ENCODE measurements at regions not wholly inside any gene's neighbourhood (a gene's known extent, or its start where the extent isn't known, plus 50 kb on each side); places are given as distances from the start of the nearest gene placed in this dataset.
A peak's percentile ranks its signal among the peaks of the same experiment; 100 is the strongest.

- TF ChIP-seq, protein P1, sequence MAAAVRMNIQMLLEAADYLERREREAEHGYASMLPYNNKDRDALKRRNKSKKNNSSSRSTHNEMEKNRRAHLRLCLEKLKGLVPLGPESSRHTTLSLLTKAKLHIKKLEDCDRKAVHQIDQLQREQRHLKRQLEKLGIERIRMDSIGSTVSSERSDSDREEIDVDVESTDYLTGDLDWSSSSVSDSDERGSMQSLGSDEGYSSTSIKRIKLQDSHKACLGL (CRISPR knock-in tag; IDR thresholded peaks at IDR 0.05; ENCODE audit: borderline replicate concordance, poor library complexity, severe bottlenecking) = no peak
Observed at GRCh38 chr7:112648781-112649180, 141.4 kb downstream of the TMEM168 start (continued).

DNA sequence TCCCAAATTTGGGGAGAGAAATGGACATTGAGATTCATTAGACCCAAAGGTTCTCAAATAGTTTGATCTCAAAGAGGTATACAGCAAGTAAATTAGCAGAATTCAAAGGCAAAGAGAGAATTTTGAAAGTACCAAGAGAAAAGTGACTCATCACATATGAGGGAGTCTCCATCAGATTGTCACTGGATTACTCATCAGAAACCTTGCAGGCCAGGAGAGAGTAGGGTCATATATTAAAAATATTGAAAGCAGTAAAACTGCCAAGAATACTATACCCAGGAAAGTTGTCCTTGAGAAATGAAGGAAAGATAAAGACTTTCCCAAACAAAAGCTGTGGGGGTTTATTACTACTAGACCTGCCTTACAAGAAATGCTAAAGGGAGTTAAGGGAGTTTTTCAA lies 140.6 kb downstream of the TMEM168 start:
- no TSS peak for BruUV-seq (replicated peaks)
- DNase-seq (ENCODE audit: extremely low read depth in 1 of 4, low spot score in 3 of 4) (no peak), FAIRE-seq (no peak), ATAC-seq (no peak)
- POLR2A ChIA-PET = no interaction called here
- H3K9me1 ChIP-seq (ENCODE audit: control insufficient read depth, insufficient read depth, low read length) = no peaks in the 10 kb centered on the region
- CTCF ChIA-PET (ENCODE audit: low intra/inter-chr PET ratio) = interaction anchor here (0.6 kb wide), 1 partner anchor 100 kb away, joined by 3 read pairs; no protein-coding TSS in a partner anchor
- H3K4me3 ChIP-seq = no peak overlapping the region
- H3K27ac ChIP-seq (ENCODE audit: extremely low read depth, low read depth, low read length) = no peak overlapping the region
- no peak overlapping the region for H3K9ac ChIP-seq (ENCODE audit: insufficient read depth in 1 of 2, low read depth in 2 of 2, low read length in 2 of 2)
- H3K4me2 ChIP-seq (ENCODE audit: insufficient read depth, low read length) = no peak overlapping the region
- no peaks in the 10 kb centered on the region for H3K4me1 ChIP-seq (replicated peaks in 1 of 2; ENCODE audit: control insufficient read depth in 2 of 2, insufficient read depth in 2 of 2, low read length in 2 of 2)
- no peaks in the 10 kb centered on the region for H4K20me1 ChIP-seq (replicated peaks; ENCODE audit: control insufficient read depth, insufficient read depth, low read length)
- no peaks in the 10 kb centered on the region for H3K79me2 ChIP-seq (ENCODE audit: control insufficient read depth, insufficient read depth, low read length)
- in situ Hi-C loops (cut with MboI) (no loop called here), intact Hi-C loops (cut with micrococcal nuclease) (no loop called here)
- no peaks in the 10 kb centered on the region; a peak in 1 of 5 replicates for H3K27me3 ChIP-seq (ENCODE audit: control insufficient read depth in 2 of 2, insufficient read depth in 2 of 2, low read length in 2 of 2)
- no peaks in the 10 kb centered on the region for H3K9me3 ChIP-seq (replicated peaks; ENCODE audit: control insufficient read depth, insufficient read depth, low read depth, low read length)
- H3K36me3 ChIP-seq (ENCODE audit: control insufficient read depth, insufficient read depth, low read length) = no peaks in the 10 kb centered on the region
- no peak overlapping the region for H2AFZ ChIP-seq (ENCODE audit: low read depth, low read length)
- TF ChIP-seq ZNF316 (IDR thresholded peaks at IDR 0.05) (peak; percentile 50), MEIS2 (IDR thresholded peaks at IDR 0.05; ENCODE audit: partially characterized antibody) (peak; percentile 26), BACH1 (tag; IDR thresholded peaks at IDR 0.05) (0 out of 2 replicates have a peak, but pooled peaks have one; percentile 46), HDGF (IDR thresholded peaks at IDR 0.05) (no peak), XRCC3 (IDR thresholded peaks at IDR 0.05) (no peak), RAD21 (CRISPR knock-in tag; conservative IDR thresholded peaks at IDR 0.05 in 1 of 2, IDR thresholded peaks at IDR 0.05 in 1 of 2) (no peak), JUNB (CRISPR knock-in tag; conservative IDR thresholded peaks at IDR 0.05) (0 out of 2 replicates have a peak, but pooled peaks have one; percentile 51), RBM22 (IDR thresholded peaks at IDR 0.05; ENCODE audit: low read depth, low read length, poor library complexity, severe bottlenecking) (no peak), MAFG (tag; conservative IDR thresholded peaks at IDR 0.05) (0 out of 2 replicates have a peak, but pooled peaks have one; percentile 21), ZNF584 (CRISPR knock-in tag; IDR thresholded peaks at IDR 0.05; ENCODE audit: low read depth) (no peak), JUND (IDR thresholded peaks at IDR 0.05; ENCODE audit: borderline replicate concordance, low read depth, low read length) (peak; percentile 61; the same call in 1 of the 2 replicates), JUND (tag; IDR thresholded peaks at IDR 0.05; ENCODE audit: borderline replicate concordance, low read depth, low read length) (peak; percentile 70; the same call in 1 of the 3 replicates)
- TF ChIP-seq, protein P2, sequence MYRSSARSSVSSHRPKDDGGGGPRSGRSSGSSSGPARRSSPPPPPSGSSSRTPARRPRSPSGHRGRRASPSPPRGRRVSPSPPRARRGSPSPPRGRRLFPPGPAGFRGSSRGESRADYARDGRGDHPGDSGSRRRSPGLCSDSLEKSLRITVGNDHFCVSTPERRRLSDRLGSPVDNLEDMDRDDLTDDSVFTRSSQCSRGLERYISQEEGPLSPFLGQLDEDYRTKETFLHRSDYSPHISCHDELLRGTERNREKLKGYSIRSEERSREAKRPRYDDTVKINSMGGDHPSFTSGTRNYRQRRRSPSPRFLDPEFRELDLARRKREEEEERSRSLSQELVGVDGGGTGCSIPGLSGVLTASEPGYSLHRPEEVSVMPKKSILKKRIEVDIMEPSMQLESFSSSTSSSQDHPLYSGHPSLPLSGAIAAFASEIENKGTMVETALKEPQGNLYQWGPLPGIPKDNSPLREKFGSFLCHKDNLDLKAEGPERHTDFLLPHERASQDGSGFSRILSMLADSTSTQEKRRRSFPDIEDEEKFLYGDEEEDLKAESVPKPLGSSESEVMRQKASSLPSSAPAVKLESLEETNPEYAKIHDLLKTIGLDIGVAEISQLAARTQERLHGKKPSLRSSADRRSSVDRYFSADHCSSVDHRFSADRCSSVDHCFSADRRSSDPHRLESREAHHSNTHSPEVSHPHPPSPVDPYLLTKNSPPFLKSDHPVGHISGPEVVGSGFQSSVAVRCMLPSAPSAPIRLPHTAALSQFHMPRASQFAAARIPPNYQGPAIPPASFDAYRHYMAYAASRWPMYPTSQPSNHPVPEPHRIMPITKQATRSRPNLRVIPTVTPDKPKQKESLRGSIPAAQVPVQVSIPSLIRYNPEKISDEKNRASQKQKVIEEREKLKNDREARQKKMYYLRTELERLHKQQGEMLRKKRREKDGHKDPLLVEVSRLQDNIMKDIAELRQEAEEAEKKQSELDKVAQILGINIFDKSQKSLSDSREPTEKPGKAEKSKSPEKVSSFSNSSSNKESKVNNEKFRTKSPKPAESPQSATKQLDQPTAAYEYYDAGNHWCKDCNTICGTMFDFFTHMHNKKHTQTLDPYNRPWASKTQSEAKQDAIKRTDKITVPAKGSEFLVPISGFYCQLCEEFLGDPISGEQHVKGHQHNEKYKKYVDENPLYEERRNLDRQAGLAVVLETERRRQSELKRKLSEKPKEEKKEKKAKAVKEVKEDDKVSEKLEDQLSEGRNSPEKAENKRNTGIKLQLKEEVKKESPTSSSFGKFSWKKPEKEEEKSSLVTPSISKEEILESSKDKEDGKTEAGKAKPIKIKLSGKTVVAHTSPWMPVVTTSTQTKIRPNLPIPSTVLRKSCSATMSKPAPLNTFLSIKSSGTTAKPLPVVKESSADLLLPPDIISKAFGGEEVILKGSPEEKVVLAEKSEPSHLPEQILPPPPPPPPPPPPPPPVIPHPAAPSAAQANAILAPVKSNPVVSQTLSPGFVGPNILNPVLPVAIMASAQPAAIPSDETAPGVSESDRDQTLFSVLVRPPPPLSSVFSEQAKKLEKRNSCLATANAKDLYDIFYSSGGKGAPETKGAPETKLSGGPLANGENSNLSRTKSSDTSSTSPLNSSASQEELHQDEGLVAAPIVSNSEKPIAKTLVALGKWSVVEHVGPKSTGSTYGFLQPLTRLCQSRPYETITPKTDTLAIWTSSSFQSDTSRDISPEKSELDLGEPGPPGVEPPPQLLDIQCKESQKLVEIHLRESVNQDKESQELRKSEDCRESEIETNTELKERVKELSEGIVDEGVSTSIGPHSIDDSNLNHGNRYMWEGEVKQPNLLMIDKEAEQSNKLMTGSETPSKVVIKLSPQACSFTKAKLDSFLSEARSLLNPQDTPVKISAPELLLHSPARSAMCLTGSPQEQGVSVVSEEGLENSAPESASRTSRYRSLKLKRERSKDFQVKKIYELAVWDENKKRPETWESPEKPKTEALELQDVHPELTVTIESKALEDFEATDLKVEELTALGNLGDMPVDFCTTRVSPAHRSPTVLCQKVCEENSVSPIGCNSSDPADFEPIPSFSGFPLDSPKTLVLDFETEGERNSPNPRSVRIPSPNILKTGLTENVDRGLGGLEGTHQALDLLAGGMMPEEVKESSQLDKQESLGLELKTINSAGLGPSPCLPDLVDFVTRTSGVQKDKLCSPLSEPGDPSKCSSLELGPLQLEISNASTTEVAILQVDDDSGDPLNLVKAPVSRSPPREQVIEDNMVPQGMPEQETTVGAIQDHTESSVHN (IDR thresholded peaks at IDR 0.05; ENCODE audit: borderline replicate concordance in 1 of 2, low read depth in 1 of 2) = no peak
